ENCODE measurements at regions not wholly inside any gene's neighbourhood (a gene's known extent, or its start where the extent isn't known, plus 50 kb on each side); places are given as distances from the start of the nearest gene placed in this dataset.

- H3K4me3 ChIP-seq (ENCODE audit: low read depth, low read length): no peak overlapping the region
- in situ Hi-C loops (cut with HindIII; ENCODE audit: low pct_ligation_motif_present, low sequenced_read_pairs): no loop called here
- no peak for TF ChIP-seq CTCF (IDR thresholded peaks at IDR 0.05; ENCODE audit: low read depth, low read length, missing control alignments)
- no peaks in the 10 kb centered on the region for H3K36me3 ChIP-seq (replicated peaks)
- DNase-seq: no peak
- H3K27ac ChIP-seq: no peak overlapping the region
- no peaks in the 10 kb centered on the region for H3K27me3 ChIP-seq (replicated peaks)
These were observed 699.8 kb downstream of the PTPRU start for GRCh38 chr1:29936031-29936544.

GRCh38 chr1:29934255-29934772 lies 698.0 kb downstream of the PTPRU start:
- in situ Hi-C loops (cut with HindIII; ENCODE audit: low pct_ligation_motif_present, low sequenced_read_pairs): no loop called here
- Histone ChIP-seq H3K36me3 (replicated peaks) (no peaks in the 10 kb centered on the region), H3K27ac (no peak overlapping the region), H3K27me3 (replicated peaks) (no peaks in the 10 kb centered on the region), H3K4me3 (ENCODE audit: low read depth, low read length) (no peak overlapping the region)
- no peak for DNase-seq
- TF ChIP-seq CTCF (IDR thresholded peaks at IDR 0.05; ENCODE audit: low read depth, low read length, missing control alignments): no peak

- H3K27me3 ChIP-seq (replicated peaks): no peaks in the 10 kb centered on the region
- in situ Hi-C loops (cut with HindIII; ENCODE audit: low pct_ligation_motif_present, low sequenced_read_pairs): no loop called here
- no peak overlapping the region for H3K4me3 ChIP-seq (ENCODE audit: low read depth, low read length)
- no peak for TF ChIP-seq CTCF (IDR thresholded peaks at IDR 0.05; ENCODE audit: low read depth, low read length, missing control alignments)
- H3K27ac ChIP-seq: no peak overlapping the region
- no peak for DNase-seq
- H3K36me3 ChIP-seq (replicated peaks): no peaks in the 10 kb centered on the region
These were observed 696.7 kb downstream of the PTPRU start for GRCh38 chr1:29933067-29933466.

GRCh38 chr1:29932626-29933025 lies 696.3 kb downstream of the PTPRU start:
- no peak for DNase-seq
- H3K27me3 ChIP-seq (replicated peaks): no peaks in the 10 kb centered on the region
- H3K4me3 ChIP-seq (ENCODE audit: low read depth, low read length): no peak overlapping the region
- H3K27ac ChIP-seq: no peak overlapping the region
- in situ Hi-C loops (cut with HindIII; ENCODE audit: low pct_ligation_motif_present, low sequenced_read_pairs): no loop called here
- TF ChIP-seq CTCF (IDR thresholded peaks at IDR 0.05; ENCODE audit: low read depth, low read length, missing control alignments): no peak
- no peaks in the 10 kb centered on the region for H3K36me3 ChIP-seq (replicated peaks)

GRCh38 chr1:29931477-29932175 lies 695.3 kb downstream of the PTPRU start:
- Histone ChIP-seq H3K27me3 (replicated peaks) (no peaks in the 10 kb centered on the region), H3K4me3 (ENCODE audit: low read depth, low read length) (no peak overlapping the region), H3K27ac (no peak overlapping the region), H3K36me3 (replicated peaks) (no peaks in the 10 kb centered on the region)
- no peak for TF ChIP-seq CTCF (IDR thresholded peaks at IDR 0.05; ENCODE audit: low read depth, low read length, missing control alignments)
- in situ Hi-C loops (cut with HindIII; ENCODE audit: low pct_ligation_motif_present, low sequenced_read_pairs): no loop called here
- DNase-seq: no peak
